ENCODE measurements at regions not wholly inside any gene's neighbourhood (a gene's known extent, or its start where the extent isn't known, plus 50 kb on each side); places are given as distances from the start of the nearest gene placed in this dataset.

GRCh38 chr4:10336471-10336870, 120.8 kb downstream of the ZNF518B start:
- TF ChIP-seq CTCF (IDR thresholded peaks at IDR 0.05) = no peak
- TF ChIP-seq POLR2A (IDR thresholded peaks at IDR 0.05) = no peak

Measured in uterus (tissue), 2 donors.